Suprapubic skin (tissue), 4 donors: ENCODE measurements at regions not wholly inside any gene's neighbourhood (a gene's known extent, or its start where the extent isn't known, plus 50 kb on each side); places are given as distances from the start of the nearest gene placed in this dataset.
"Not testable (repeated sequence)": the region's sequence is repeated elsewhere in the genome, so short reads cannot be mapped to it uniquely, and the experiment has no call there.

Source experiments
- DNase-seq, 2 donors: peaks; one replicate each; pipeline ENCODE4 v3.0.0-alpha.2; 2019; ENCODE audit warnings: low spot score in 2 of 2
- H3K27ac ChIP-seq: fragments of 200-600 bp; sonication (generic); one replicate; pipeline ENCODE4 v1.5.1; 2019
- H3K27me3 ChIP-seq: fragments of 200-600 bp; sonication (generic); one replicate; pipeline ENCODE4 v1.5.1; 2019
- H3K36me3 ChIP-seq: fragments of 200-600 bp; sonication (generic); one replicate; pipeline ENCODE4 v1.5.1; 2019
- H3K4me1 ChIP-seq: fragments of 200-600 bp; sonication (generic); one replicate; pipeline ENCODE4 v1.5.1; 2019
- H3K4me3 ChIP-seq: fragments of 200-600 bp; sonication (generic); one replicate; pipeline ENCODE4 v1.5.1; 2019; ENCODE audit warnings: mild to moderate bottlenecking
- H3K9me3 ChIP-seq: fragments of 200-600 bp; sonication (generic); one replicate; pipeline ENCODE4 v1.5.1; 2019
- EP300 ChIP-seq: sonication (generic); formaldehyde crosslinking; IDR thresholded peaks from one replicate; pipeline ENCODE4 v1.6.1; 2017; ENCODE audit warnings: antibody characterized with exemption
- POLR2A ChIP-seq, 2 donors: fragments of 450-650 bp; IDR thresholded peaks; one replicate each; pipeline ENCODE4 v1.6.1; 2017; ENCODE audit warnings: antibody characterized with exemption in 2 of 2, mild to moderate bottlenecking in 2 of 2, moderate library complexity in 2 of 2
- POLR2AphosphoS5 ChIP-seq, 3 donors: sonication (generic); formaldehyde crosslinking; IDR thresholded peaks; one replicate each; pipeline ENCODE4 v1.6.1; 2017; ENCODE audit warnings: antibody characterized with exemption in 3 of 3
- WGBS: methylation state at CpG from one replicate; pipeline ENCODE4 v1.1.5; 2018; 5-methylcytosine and 5-hydroxymethylcytosine counted together
- TF ChIP-seq, protein P1 (sequence below), 2 donors: fragments of 200-600 bp in 1 of 2; fragments of 450-650 bp in 1 of 2; sonication (generic) in 1 of 2; IDR thresholded peaks; one replicate each; pipeline ENCODE4 v1.5.1; 2016 to 2019; ENCODE audit warnings: antibody characterized with exemption in 2 of 2, mild to moderate bottlenecking in 1 of 2, moderate library complexity in 1 of 2

- H3K27me3 ChIP-seq = no peaks in the 10 kb centered on the region
- H3K4me1 ChIP-seq = no peaks in the 10 kb centered on the region
- H3K4me3 ChIP-seq = no peak overlapping the region
- H3K36me3 ChIP-seq = peaks cover 16% of the 10 kb centered on the region
- TF ChIP-seq EP300 (no peak), POLR2A (IDR thresholded peaks at IDR 0.05) (no peak), POLR2AphosphoS5 (IDR thresholded peaks at IDR 0.05) (no peak)
- TF ChIP-seq, protein P1, sequence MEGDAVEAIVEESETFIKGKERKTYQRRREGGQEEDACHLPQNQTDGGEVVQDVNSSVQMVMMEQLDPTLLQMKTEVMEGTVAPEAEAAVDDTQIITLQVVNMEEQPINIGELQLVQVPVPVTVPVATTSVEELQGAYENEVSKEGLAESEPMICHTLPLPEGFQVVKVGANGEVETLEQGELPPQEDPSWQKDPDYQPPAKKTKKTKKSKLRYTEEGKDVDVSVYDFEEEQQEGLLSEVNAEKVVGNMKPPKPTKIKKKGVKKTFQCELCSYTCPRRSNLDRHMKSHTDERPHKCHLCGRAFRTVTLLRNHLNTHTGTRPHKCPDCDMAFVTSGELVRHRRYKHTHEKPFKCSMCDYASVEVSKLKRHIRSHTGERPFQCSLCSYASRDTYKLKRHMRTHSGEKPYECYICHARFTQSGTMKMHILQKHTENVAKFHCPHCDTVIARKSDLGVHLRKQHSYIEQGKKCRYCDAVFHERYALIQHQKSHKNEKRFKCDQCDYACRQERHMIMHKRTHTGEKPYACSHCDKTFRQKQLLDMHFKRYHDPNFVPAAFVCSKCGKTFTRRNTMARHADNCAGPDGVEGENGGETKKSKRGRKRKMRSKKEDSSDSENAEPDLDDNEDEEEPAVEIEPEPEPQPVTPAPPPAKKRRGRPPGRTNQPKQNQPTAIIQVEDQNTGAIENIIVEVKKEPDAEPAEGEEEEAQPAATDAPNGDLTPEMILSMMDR (IDR thresholded peaks at IDR 0.05) = no peak
- no peak for DNase-seq
- no peak overlapping the region for H3K27ac ChIP-seq
- WGBS = 72% methylated on average over 4 of the region's 4 CpGs
- H3K9me3 ChIP-seq = no peaks in the 10 kb centered on the region
Measured at GRCh38 chr3:51588724-51589123, 50.2 kb downstream of the RAD54L2 start.

- Histone ChIP-seq H3K9me3 (no peaks in the 10 kb centered on the region), H3K4me3 (no peak overlapping the region), H3K4me1 (no peaks in the 10 kb centered on the region), H3K36me3 (peaks cover 26% of the 10 kb centered on the region), H3K27ac (no peak overlapping the region), H3K27me3 (no peaks in the 10 kb centered on the region)
- TF ChIP-seq POLR2AphosphoS5 (IDR thresholded peaks at IDR 0.05) (no peak), POLR2A (IDR thresholded peaks at IDR 0.05) (no peak)
- TF ChIP-seq, protein P1 (IDR thresholded peaks at IDR 0.05) = no peak
- no peak for DNase-seq
- WGBS = 75% methylated on average over 5 of the region's 5 CpGs
Measured at GRCh38 chr3:51591231-51591630, 52.7 kb downstream of the RAD54L2 start.

DNA sequence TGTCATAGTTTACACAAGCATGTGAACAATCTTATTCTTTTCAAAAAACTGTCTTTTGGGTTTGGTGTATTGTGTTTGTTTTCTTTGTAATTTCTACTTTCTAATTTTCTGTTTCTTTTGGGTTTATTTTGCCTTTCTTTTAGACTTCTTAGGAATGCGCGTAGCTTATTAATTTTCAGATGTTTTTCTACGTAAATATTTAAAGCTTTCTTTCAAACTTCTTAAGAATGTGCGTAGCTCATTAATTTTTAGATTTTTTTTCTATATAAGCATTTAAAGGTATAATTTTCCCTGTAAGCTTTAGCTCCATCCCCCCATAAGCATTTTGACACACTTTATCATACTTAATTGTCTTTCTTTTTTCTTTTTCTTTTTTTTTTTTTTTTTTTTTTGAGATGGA lies 55.2 kb downstream of the RAD54L2 start:
- WGBS = 94% methylated on average over 4 of the region's 4 CpGs
- Histone ChIP-seq H3K9me3 (no peaks in the 10 kb centered on the region), H3K27ac (no peak overlapping the region), H3K4me3 (no peak overlapping the region), H3K27me3 (no peaks in the 10 kb centered on the region), H3K36me3 (peaks cover 26% of the 10 kb centered on the region), H3K4me1 (no peaks in the 10 kb centered on the region)
- DNase-seq = no peak
- TF ChIP-seq EP300 (no peak), POLR2AphosphoS5 (IDR thresholded peaks at IDR 0.05) (no peak), POLR2A (IDR thresholded peaks at IDR 0.05) (no peak)
- TF ChIP-seq, protein P1 (IDR thresholded peaks at IDR 0.05) = no peak

GRCh38 chr3:51599638-51600037 lies 61.1 kb downstream of the RAD54L2 start:
- H3K4me3 ChIP-seq, H3K27ac ChIP-seq, H3K9me3 ChIP-seq, H3K36me3 ChIP-seq, H3K4me1 ChIP-seq, H3K27me3 ChIP-seq, DNase-seq: not testable (repeated sequence)
- WGBS = 97% methylated on average over 8 of the region's 8 CpGs

DNA sequence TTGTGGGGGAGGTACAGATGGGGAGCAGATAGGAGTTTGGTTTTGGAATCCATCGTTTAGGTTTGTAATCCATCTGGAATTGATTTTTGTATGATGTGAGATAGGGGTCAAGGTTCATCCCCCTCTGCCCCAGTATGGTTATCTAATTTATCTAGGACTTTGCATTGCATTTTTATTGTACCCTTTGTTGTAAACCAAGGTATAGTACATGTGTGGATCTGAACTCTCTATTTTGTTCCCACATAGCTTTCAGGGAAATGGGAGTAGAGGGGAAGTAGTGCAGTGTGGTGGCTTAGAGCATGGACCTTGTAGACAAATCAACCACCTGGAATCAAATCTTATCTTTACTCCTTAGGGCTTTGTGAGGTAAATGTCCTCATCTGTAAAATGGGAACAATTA lies 65.7 kb downstream of the RAD54L2 start:
- H3K4me3 ChIP-seq = no peak overlapping the region
- WGBS = 71% methylated on average over 1 of the region's 1 CpG
- H3K9me3 ChIP-seq = no peaks in the 10 kb centered on the region
- no peaks in the 10 kb centered on the region for H3K27me3 ChIP-seq
- DNase-seq = no peak
- H3K27ac ChIP-seq = no peak overlapping the region
- no peaks in the 10 kb centered on the region for H3K36me3 ChIP-seq
- no peaks in the 10 kb centered on the region for H3K4me1 ChIP-seq
- TF ChIP-seq POLR2AphosphoS5 (IDR thresholded peaks at IDR 0.05) = no peak
- TF ChIP-seq, protein P1 (IDR thresholded peaks at IDR 0.05) = no peak
- no peak for TF ChIP-seq EP300
- no peak for TF ChIP-seq POLR2A (IDR thresholded peaks at IDR 0.05)

GRCh38 chr3:51605938-51606337 lies 65.1 kb upstream of the TEX264 start:
- Histone ChIP-seq H3K9me3 (no peaks in the 10 kb centered on the region), H3K4me1 (no peaks in the 10 kb centered on the region)

DNA sequence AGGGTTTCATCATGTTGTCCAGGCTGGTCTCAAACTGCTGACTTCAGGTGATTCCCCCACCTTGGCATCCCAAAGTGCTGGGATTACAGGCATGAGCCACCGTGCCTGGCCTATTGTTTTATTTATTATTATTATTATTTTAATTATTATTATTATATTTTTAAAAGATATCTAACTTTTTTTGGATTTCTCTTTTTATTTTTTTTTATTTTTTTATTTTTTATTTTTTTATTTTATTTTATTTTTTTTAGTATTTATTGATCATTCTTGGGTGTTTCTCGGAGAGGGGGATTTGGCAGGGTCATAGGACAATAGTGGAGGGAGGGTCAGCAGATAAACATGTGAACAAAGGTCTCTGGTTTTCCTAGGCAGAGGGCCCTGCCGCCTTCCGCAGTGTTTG lies 64.2 kb upstream of the TEX264 start:
- H3K27me3 ChIP-seq, DNase-seq, H3K4me1 ChIP-seq, H3K36me3 ChIP-seq, H3K9me3 ChIP-seq, H3K27ac ChIP-seq, H3K4me3 ChIP-seq: not testable (repeated sequence)
- WGBS = 85% methylated on average over 4 of the region's 4 CpGs

More at GRCh38 chr3:51605938-51606337, 65.1 kb upstream of the TEX264 start:
- WGBS = 93% methylated on average over 3 of the region's 3 CpGs
- Histone ChIP-seq H3K36me3 (no peaks in the 10 kb centered on the region), H3K4me3 (no peak overlapping the region), H3K27ac (no peak overlapping the region), H3K27me3 (no peaks in the 10 kb centered on the region)
- no peak for TF ChIP-seq POLR2AphosphoS5 (IDR thresholded peaks at IDR 0.05)
- TF ChIP-seq POLR2A (IDR thresholded peaks at IDR 0.05) = no peak
- no peak for TF ChIP-seq EP300
- TF ChIP-seq, protein P1 (IDR thresholded peaks at IDR 0.05) = no peak
- no peak for DNase-seq

DNA sequence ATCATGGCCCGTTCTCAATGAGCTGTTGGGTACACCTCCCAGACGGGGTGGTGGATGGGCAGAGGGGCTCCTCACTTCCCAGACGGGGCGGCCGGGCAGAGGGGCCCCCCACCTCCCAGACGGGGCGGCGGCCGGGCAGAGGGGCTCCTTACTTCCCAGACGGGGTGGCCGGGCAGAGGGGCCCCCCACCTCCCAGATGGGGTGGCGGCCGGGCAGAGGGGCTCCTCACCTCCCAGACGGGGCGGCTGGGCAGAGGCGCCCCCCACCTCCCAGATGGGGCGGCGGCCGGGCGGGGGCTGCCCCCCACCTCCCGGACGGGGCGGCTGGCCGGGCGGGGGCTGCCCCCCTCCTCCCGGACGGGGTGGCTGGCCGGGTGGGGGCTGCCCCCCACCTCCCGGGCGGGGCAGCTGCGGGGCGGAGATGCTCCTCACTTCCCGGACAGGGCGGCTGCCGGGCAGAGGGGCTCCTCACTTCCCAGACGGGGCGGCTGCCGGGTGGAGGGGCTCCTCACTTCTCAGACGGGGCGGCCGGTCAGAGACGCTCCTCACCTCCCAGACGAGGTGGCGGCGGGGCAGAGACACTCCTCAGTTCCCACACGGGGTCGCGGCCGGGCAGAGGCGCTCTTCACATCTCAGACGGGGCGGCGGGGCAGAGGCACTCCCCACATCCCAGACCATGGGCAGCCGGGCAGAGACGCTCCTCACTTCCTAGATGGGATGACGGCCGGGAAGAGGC lies 63.3 kb upstream of the TEX264 start:
- not testable (repeated sequence) for H3K27ac ChIP-seq, H3K4me1 ChIP-seq, H3K27me3 ChIP-seq, DNase-seq, H3K9me3 ChIP-seq, H3K36me3 ChIP-seq, H3K4me3 ChIP-seq
- 96% methylated on average over 7 of the region's 57 CpGs for WGBS
